HCT116 (cell line): ENCODE measurements at regions not wholly inside any gene's neighbourhood (a gene's known extent, or its start where the extent isn't known, plus 50 kb on each side); places are given as distances from the start of the nearest gene placed in this dataset.

ENCODE experiments used
- CTCF ChIP-seq, 3 experiments: fragments of 200-600 bp in 1 of 3; sonication (generic) in 1 of 3; IDR thresholded peaks in 2 of 3; conservative IDR thresholded peaks in 1 of 3; 2 replicates each; pipeline ENCODE4 v1.5.1; 2012 to 2017; ENCODE audit warnings: low read depth in 2 of 3, low read length in 2 of 3, antibody characterized with exemption in 1 of 3, borderline replicate concordance in 1 of 3, control low read depth in 1 of 3, mild to moderate bottlenecking in 1 of 3, mixed read lengths in 1 of 3, mixed run types in 1 of 3, moderate library complexity in 1 of 3; ENCODE audit not compliant: insufficient read depth in 1 of 3
- EZH2 ChIP-seq: fragments of 200-600 bp; sonication (generic); IDR thresholded peaks from 2 replicates; pipeline ENCODE4 v1.6.1; 2017; ENCODE audit warnings: antibody characterized with exemption, mixed run types
- POLR2A ChIP-seq: IDR thresholded peaks from 2 replicates; pipeline ENCODE4 v1.7.0; 2011; ENCODE audit warnings: borderline replicate concordance; ENCODE audit not compliant: insufficient read depth, insufficient read length; ENCODE audit errors: extremely low read depth
- POLR2AphosphoS5 ChIP-seq: IDR thresholded peaks from 2 replicates; pipeline ENCODE4 v1.6.1; 2011; ENCODE audit warnings: mild to moderate bottlenecking, low read depth, low read length, moderate library complexity
- TCF7L2 ChIP-seq: IDR thresholded peaks from 2 replicates; pipeline ENCODE4 v1.7.0; 2011; ENCODE audit warnings: borderline replicate concordance, inconsistent platforms; ENCODE audit not compliant: insufficient read depth, insufficient read length; ENCODE audit errors: extremely low read depth
- YY1 ChIP-seq: IDR thresholded peaks from 2 replicates; pipeline ENCODE4 v1.6.1; 2011; ENCODE audit warnings: low read length, low read depth, moderate library complexity, mild to moderate bottlenecking; ENCODE audit not compliant: insufficient replicate concordance; ENCODE audit errors: extremely low read depth
- ZFX ChIP-seq: fragments of 450-650 bp; IDR thresholded peaks from 2 replicates; pipeline ENCODE4 v1.6.1; 2017
- ZNF274 ChIP-seq: fragments of 200-500 bp; sonication (Bioruptor generic); IDR thresholded peaks from 2 replicates; pipeline ENCODE4 v1.6.1; 2014; ENCODE audit warnings: mild to moderate bottlenecking, low read depth, low read length, inconsistent platforms

- TF ChIP-seq EZH2 (no peak), YY1 (no peak), CTCF (IDR thresholded peaks at IDR 0.05 in 2 of 3, conservative IDR thresholded peaks at IDR 0.05 in 1 of 3; ENCODE audit: borderline replicate concordance in 1 of 3, insufficient read depth in 1 of 3, low read depth in 2 of 3, low read length in 2 of 3) (no peak), ZFX (no peak), POLR2A (no peak), TCF7L2 (no peak), POLR2AphosphoS5 (no peak), ZNF274 (no peak)
Measured at GRCh38 chr11:86119906-86120305, 51.0 kb upstream of the PICALM start.
